Activated CD8-positive, alpha-beta memory T cell treated with anti-CD3 and anti-CD28 coated beads, Interleukin-2, amount 50 U/mL, for 1 hour (primary cell): ENCODE measurements at regions not wholly inside any gene's neighbourhood (a gene's known extent, or its start where the extent isn't known, plus 50 kb on each side); places are given as distances from the start of the nearest gene placed in this dataset.

Experiments
- DNase-seq: peaks from one replicate; pipeline ENCODE4 v3.0.0-alpha.2; 2020; ENCODE audit errors: extremely low read depth

DNA sequence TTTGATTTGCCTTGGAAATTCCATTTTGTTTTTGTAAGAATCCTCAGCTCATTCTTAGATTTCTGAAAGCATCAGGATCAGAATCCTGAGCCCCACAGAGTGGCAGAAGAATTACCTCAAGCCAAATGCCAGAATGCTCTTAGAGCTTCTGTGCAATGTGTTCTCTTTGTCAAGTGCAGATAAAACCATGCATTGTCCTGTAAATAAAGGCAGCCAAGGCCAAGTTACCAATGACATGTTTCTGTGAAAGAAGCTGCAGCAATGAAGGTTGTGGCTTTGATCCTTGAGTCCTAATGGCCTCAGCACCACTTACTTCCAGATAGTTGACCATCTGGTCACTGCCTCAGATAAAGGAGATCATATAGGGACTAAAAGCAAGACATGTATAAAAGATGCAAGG lies 343.3 kb upstream of the AKR1E2 start:
- DNase-seq: no peak

DNA sequence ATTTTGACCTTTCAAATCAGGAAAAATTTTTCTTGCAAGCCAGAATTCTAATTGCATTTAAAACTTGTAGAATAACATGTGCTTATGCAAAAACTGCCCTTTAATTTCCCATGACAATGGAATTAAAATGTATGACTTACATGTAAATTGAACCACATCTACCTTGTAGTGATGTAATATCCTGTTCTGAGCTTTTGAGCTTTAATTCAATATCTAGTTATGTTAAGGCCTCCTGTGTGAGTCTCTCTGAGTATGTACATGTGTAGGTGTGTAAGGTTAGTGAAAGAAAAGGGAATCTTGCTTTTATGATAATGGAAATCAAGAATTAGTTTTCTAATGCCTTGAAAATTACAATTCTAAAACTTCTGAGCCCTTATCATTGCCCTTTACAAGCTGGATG lies 344.8 kb upstream of the AKR1E2 start:
- no peak for DNase-seq

DNA sequence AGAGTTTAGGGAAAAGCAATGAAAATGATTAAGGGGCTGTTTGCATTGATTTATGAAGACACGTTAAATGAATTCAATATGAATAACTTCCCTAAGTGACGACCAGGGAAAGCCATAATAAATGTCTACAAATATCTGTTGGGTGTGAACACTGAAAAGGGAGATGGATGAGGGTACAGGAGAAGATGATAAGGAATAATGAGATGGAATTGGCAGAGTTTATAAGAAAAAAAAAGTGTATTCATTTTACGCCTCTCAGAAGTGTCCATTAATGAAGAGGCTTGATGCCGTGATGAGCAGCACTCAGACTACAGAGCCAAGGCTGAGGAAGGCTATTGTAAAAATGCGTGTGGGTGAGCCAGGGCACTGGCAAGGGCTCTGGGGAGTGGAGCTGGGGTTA lies 346.7 kb upstream of the AKR1E2 start:
- no peak for DNase-seq

DNA sequence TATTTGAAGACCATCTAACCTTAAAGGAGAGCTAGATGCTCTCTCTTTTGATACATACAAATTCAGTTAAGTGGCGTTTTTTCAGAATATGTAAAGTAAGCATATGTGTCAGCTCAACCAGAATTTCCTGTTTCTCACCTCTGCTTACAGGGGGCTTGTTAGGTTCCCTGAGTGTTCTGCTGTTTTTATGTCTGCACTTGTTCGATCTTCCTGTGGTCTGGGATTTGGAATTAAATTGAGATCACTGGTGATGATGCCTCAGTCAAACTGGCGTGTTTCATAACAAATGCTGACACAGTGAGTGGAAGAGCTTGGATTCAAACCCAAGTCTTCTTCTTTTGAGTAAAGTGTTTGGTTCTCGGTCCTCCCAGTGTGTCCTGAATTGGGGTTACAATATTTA lies 348.3 kb upstream of the AKR1E2 start:
- DNase-seq: no peak

DNA sequence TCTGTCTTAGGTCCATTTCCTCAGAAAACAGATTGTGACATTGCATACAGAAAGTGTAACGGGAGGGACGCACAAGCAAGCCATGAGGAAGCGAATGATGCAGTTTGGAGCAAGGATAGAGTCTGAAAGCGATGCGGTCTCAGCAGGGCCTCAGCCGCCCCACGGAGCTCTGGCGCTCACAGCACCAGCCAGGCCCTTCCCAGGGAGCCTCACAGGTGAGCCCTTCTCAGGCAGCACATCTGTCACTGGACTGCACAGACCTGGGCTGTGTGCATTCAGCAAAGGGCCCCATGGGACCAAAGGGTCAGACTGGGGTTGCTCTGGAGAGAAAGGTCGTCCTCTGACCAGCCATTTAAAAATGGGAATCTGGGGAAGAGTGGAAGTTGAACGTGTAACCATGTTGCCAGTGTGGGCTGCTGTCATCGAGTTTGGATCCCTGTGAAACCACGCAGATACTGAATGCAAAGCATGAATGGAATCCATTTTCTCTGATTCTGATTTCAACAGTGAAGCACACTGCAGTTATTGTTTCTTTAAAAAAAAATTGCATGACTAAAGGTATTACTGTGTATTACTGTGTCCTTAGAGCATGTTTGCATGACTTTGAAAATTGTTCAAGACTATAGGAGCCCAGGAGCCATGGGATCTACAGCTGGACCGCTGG lies 350.0 kb upstream of the AKR1E2 start:
- no peak for DNase-seq

DNA sequence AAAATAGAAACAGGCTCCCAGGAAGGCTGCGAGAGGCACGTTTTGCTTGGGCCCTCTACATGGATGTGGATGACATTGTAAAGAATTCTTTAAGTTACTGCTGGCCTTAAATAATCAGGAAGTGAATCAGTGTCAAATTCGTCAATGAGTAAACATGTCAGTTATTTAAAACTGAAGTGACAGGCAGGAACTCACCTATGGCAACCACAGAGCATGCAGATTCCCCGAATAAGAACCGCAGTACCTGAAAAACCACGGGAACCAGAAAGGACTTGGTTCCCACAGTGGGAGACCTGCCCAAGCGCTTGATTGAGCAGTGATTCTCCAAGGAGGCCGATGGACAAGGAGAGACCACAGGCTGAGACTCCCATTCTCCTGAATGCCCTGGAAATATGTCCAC lies 351.2 kb upstream of the AKR1E2 start:
- no peak for DNase-seq

DNA sequence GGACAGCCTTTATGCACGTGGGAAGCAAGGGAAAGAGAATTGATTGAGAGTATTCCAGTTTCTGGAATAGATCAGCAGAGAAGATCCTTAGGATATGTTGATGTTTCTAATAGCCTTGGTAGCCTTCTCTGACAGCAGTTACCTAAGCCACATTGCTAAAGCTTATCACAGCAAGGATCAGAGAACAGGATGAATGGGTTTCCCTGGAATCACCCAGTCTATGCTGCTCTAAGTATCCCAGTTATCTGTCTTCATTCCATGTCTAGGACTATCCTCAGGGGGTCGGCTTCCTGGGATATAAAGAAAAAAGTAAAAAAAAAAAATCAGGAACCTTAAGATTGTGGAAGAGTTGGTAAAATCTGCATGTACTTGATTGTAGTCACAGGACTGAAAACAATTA lies 352.0 kb upstream of the AKR1E2 start:
- no peak for DNase-seq

DNA sequence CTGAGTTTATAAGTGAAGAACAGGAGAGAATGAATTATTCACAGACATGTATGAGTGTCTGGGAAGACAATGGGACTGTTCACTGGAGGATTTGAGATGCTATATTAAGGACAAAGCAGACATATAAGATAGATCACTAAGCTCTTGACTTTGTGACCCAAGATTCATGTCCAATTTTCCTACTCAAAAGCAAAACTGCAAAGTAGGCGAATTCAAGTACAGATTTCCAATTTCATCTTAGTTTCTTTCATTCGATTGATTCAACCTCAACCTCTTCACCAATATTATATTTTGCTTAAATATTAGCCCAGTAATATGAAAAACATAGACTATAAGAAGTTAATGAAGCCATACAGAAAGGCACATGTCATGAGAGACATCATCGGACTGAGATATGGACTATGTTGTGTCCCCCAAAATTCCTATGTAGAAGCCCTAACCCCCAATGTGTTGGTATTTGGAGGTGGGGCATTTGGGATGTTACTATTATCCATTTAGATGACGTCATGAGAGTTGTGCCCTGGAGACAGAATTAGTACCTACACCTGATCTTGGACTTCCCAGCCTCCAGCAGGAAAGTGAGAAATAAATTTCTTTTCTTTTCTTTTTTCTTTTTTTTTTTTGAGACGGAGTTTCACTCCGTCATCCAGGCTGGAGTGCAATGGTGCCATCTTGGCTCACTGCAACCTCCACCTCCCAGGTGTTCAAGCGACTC lies 353.7 kb upstream of the AKR1E2 start:
- no peak for DNase-seq

DNA sequence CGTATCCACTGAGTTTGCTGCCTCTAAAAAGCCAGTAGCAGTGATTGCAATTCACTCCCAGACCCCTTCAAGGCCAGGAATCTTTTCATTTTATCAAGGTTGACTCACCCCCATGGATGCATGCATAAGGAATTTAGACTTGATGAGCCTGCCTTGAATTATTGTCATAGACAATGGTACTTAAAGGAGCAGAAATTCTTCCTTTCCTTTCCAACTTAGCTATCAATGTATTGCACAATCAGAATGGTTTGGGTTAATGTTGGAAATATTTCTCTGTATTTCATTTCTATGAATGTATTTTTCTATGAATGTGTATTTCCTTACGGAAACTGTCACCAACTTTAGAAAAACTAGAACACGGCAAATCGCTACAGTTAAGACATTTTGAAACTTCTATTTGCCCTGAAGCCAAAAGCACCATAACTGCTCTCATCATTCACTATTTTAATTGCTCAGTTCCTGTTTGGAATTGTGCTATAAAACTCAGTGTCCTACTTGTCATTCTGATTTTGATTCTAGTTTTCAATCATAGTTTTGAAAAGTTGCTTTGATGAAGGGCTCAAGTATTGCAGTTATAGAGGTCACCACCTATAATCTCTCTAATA lies 355.7 kb upstream of the AKR1E2 start:
- DNase-seq: no peak

DNA sequence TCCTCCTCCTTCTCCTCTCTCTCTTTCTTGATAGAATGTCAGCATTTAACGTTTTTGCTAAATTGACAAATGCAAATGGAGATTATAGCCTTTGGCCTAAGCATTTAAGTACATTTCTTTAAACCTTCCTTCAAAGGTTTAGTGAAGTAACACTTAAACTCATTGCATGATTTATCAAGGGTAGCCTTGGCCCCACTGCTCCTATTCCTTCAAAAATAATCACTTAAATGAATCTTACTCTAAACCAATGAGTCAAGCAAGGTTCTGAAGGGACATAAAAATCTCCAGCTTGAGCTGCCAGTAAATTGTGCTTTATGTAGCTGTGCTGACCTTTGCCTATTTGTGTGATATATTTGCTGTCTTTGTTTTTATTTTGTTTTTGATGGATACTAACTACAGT lies 358.5 kb upstream of the AKR1E2 start:
- no peak for DNase-seq

DNA sequence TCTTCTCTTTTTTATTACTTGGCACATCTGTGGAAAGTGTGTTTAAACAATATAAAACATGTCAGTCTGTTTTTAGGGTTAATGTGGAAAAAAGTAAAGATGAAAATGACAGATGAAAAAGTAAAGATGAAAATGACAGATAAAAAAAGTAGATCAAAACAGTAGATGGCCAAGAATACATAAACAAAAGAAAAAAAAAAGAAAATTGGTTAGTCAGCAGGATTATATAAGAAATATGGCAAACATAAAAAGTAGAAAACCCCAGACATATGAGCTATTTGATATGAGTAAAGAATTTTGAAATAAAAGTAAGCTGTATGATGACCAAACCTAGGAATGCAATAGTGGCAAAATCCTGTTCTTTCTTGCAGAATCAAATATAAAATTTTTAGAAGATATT lies 365.7 kb upstream of the AKR1E2 start:
- DNase-seq: no peak

DNA sequence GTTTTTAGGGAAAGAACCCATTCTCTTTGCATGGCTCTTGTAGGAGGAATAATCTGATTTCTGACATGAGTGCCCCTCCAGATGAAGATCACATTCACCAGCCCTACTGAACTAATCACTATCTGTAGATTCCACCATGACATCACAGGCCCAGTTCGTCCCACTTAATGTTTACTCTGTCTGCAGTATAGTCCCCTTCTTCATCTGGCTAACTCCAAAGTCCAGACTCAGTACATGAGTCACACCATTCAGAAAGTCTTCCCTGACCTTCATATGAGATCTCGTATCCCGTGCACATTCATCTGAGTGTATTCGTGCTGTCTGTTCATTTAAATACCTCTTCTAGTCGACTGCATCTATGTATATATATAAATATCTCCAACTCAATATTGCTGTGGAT lies 366.5 kb upstream of the AKR1E2 start:
- DNase-seq: no peak

DNA sequence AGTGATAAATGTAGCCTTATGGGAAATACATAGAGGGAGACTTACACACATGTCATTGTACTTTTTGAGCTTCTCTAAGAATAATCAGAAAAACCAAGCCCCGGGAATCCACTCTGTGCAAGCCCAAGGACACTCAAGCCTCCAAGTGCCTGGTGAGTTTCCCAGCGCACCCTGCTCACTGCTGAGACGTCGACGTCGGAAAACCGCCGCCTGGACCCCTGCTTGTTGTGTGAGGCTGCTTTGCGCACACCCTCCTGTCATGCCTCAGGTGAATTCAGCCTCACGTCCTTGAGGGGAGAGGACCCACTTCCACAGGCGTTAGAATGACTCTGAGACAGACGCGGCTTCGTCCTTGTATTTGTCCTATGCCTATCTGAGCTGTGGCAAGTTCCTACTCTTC lies 368.4 kb upstream of the AKR1E2 start:
- DNase-seq: no peak

DNA sequence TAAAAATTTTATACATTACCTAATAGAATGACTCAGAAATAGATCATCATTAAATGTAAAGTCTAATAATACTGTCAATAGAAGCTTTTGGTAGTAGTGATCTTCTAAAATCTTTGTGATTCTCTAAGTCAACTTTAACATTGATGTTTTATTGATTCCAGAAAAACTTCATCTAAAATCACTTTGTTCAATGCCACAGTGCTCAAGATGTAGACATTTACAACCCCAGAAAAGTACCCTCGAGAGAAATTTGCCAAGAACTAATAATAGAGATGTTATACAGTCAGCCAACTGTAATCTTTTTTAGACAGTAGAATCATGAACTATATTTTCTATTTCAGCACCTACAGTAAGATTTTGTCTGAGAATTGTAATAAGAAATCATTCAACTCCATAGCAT lies 369.2 kb upstream of the AKR1E2 start:
- no peak for DNase-seq

DNA sequence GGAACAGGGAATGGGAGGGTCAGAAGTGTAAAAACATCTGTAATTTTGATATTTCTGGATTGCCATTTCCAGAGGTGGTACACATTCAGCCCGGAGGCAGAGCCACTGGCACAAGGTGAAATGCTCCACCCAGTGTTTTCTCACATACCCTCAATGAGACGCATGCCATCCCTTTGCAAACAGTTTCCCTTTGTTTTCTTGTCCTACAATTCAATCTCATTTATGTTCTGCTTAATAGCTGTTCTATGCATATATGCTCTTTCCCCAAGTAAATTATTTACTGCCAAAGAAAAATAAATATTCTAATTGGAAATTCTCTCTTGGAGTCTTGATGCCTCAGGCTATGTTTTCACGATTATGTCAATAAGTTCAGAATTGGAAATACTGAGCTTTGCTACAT lies 369.7 kb upstream of the AKR1E2 start:
- DNase-seq: no peak

DNA sequence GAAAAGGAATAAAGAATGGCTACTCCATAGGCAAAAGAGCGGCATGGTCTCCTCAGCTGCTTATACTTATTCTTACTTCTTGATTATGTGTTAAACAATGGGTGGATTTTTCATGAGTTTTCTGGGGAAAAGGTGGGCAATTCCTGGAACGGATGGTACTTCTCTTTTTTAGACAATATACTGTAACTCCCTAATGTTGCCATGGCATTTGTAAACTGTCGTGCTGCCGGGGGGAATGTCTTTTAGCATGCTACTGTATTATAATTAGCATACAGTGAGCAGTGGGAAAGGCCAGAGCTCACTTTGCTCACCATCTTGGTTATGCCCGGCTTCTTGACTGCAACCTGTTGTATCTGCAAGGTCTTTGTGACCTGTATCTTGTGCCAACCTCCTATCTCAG lies 372.1 kb upstream of the AKR1E2 start:
- no peak for DNase-seq

DNA sequence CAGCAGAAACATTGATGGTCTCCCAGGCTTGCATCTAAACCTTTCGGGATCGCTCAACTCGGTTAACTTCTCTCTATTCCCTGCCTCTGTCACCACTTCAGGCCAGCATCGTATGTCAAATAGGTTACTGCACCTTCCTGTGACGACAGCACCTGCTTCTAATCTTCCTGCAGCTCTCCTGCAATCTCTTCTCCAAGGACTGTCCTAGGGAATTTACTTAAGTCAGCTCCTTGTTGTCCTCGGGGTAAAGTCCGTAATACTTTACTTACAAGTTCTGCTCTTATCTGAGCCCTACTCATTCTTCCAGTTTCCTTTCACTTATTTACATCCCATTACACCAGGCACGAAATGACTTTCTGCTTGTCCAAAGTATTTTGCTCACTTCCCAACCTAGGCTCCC lies 372.7 kb upstream of the AKR1E2 start:
- DNase-seq: no peak

DNA sequence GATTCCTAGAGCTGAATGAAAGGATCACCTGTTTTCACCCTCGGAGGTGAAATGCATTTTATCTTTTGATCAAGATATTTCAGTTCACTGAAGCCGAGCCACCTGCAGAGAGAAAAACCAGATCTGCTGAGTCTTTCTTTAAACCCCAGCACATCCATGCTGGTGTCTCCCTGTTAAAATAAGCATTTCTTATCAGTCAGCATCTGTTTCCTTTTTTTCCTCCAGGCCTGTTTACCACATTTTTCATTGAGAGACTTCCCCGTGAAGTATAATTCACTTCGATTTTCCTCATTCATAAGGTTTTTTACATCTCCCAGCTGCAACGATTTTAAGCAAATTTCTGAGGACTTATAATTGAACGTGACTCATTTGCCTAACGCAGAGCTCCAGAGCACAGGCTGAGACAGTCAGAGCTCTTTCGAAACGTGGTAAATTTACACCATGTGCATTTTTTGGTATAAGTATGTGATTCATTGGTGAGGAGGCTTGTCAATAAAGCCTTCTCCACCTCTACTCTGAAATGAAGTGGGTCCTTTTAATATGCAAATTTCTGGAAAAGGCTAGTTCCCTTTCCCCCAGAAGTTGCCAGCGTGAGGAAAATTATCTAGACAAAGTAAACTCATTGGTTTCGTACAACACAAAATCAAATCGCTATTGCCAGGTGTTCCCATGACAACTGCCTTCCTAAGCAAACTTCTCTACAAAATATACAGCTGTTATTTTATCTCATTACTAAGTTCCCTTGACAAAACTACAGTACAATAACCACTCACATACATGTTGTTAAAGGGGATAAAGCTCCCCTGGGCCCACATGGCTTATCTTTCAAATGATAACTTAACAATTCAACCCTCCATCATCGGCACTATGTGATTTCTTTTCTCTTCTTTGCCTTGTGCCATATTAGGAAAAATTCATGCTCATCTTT lies 374.8 kb upstream of the AKR1E2 start:
- no peak for DNase-seq

DNA sequence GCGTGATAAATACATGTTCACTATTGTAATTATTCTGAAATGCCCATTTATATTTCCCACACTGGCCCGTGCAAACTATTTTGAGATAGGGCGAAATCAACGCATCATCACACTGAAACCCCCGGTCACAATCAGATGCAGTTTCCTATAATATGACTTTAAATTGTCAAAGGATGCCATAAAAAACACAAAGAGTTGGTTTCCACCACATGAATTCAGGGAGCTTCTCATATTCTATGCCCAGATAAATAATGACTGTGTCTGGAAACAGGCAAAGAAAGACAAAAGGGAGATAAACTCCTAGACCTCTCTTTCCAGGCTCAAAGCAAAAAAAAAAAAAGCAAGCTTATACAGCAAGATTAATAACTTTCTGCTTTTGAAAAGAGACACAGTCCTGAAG lies 375.8 kb upstream of the AKR1E2 start:
- DNase-seq: no peak

DNA sequence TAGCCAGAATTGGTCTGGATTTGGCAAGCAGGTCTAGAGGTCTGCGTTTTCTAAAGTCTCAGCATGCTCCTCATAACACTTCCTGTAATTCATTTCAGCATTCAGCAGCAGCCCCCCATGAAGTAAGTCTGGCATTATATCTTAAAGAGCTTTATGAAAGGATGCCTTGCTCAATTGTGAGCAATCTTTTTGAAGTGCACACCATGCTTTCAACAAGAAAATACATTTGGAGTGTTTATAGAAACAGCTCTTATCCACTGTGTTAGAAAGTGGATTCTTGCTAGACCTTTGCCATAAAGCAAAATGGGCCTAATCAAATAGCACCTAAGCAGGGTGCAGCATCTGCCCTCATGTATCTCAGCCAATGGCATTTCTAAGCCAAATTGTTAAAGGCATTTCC lies 378.0 kb upstream of the AKR1E2 start:
- no peak for DNase-seq

DNA sequence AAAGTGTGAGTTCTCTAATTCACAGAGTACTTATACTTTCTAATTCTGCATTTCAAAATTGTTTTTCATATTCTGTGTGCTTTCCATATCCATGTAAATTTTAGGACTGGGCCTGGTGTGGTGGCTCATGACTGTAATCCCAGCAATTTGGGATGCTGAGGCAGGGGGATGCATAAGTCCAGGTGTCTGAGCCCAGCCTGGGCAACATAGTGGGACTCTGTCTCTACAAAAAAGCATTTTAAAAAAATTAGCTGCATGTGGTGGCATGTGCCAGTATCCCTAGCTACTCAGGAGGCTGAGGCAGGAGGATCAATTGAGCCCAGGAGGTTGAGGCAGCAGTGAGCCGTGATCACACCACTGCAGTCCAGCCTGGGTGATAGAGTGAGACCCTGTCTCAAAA lies 382.6 kb upstream of the AKR1E2 start:
- DNase-seq: no peak

DNA sequence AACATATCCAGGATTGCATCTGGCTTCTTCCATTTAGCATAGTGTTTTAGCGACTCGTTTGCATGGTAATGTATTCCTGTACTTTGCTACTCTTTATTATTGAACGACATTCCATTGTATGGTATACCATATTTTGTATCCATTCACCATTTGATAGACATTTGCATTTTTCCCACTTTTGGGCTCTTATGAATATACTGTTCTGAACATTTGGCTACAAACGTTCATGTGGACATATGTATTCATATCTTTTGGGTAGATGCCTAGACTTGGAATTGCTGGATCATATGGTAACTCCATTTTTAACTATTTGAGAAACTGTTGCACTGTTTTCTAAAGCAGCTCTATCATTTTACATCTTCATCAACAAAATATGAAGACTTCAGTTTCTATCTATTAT lies 383.7 kb upstream of the AKR1E2 start:
- no peak for DNase-seq
